ENCODE measurements at regions not wholly inside any gene's neighbourhood (a gene's known extent, or its start where the extent isn't known, plus 50 kb on each side); places are given as distances from the start of the nearest gene placed in this dataset.

- Histone ChIP-seq H4K20me1 (replicated peaks in 1 of 2; ENCODE audit: control insufficient read depth in 1 of 2, insufficient read depth in 2 of 2, low read length in 2 of 2) (no peaks in the 10 kb centered on the region), H2BK120ac (replicated peaks; ENCODE audit: low read depth, low read length) (no peak overlapping the region), H3K4me3 (ENCODE audit: extremely low read depth in 1 of 4, insufficient read depth in 2 of 4, low read depth in 3 of 4, low read length in 4 of 4) (no peak overlapping the region), H2BK12ac (ENCODE audit: low read depth, low read length) (no peak overlapping the region), H3K4me1 (replicated peaks in 1 of 4; ENCODE audit: control insufficient read depth in 3 of 4, insufficient read depth in 4 of 4, low read length in 3 of 4) (no peaks in the 10 kb centered on the region), H3K23ac (ENCODE audit: insufficient read length) (no peak overlapping the region), H2BK15ac (ENCODE audit: low read length) (no peak overlapping the region), H3K27me3 (replicated peaks in 1 of 4; ENCODE audit: control insufficient read depth in 3 of 4, extremely low read depth in 1 of 4, insufficient read depth in 3 of 4, low read length in 3 of 4) (no peaks in the 10 kb centered on the region), H3K4ac (replicated peaks; ENCODE audit: insufficient read length, low read depth, low read length) (no peak overlapping the region), H3K23me2 (ENCODE audit: low read depth, low read length) (no peaks in the 10 kb centered on the region), H3K14ac (ENCODE audit: insufficient read length) (no peak overlapping the region), H3K18ac (ENCODE audit: extremely low read depth, low read length) (no peak overlapping the region), H3K36me3 (ENCODE audit: control insufficient read depth in 2 of 4, insufficient read depth in 4 of 4, low read length in 3 of 4) (no peaks in the 10 kb centered on the region), H3K56ac (replicated peaks; ENCODE audit: insufficient read length, low read depth, low read length) (no peak overlapping the region), H3K79me2 (ENCODE audit: control insufficient read depth in 1 of 2, insufficient read depth in 2 of 2, low read length in 2 of 2) (no peaks in the 10 kb centered on the region), H3K79me1 (ENCODE audit: low read depth, low read length) (no peaks in the 10 kb centered on the region), H2AK5ac (ENCODE audit: low read depth, low read length) (no peak overlapping the region), H2BK20ac (ENCODE audit: low read length) (no peak overlapping the region), H3K9me3 (ENCODE audit: insufficient read depth in 2 of 2, low read depth in 1 of 2, low read length in 1 of 2) (no peaks in the 10 kb centered on the region; a peak in 1 of 4 replicates), H4K5ac (ENCODE audit: insufficient read length, low read depth, low read length) (no peak overlapping the region), H4K8ac (ENCODE audit: extremely low read depth, insufficient read depth, low read length) (no peak overlapping the region), H2BK5ac (ENCODE audit: low read depth, low read length) (no peak overlapping the region), H3K9ac (replicated peaks in 1 of 4; ENCODE audit: extremely low read depth in 1 of 4, low read depth in 3 of 4, low read length in 3 of 4) (no peak overlapping the region), H2AFZ (ENCODE audit: low read length) (no peak overlapping the region), H3K4me2 (ENCODE audit: insufficient read depth in 1 of 2, low read depth in 2 of 2, low read length in 2 of 2) (no peak overlapping the region), H4K91ac (replicated peaks; ENCODE audit: insufficient read length, low read length) (no peak overlapping the region), H3K27ac (ENCODE audit: low read depth, low read length) (no peak overlapping the region)
- DNase-seq (ENCODE audit: low read depth in 1 of 2, low spot score in 2 of 2) (no peak), FAIRE-seq (no peak)
- 83% methylated on average over 2 of the region's 2 CpGs; no CpG with 5 or more reads in 1 of the 2 experiments for whole genome bisulfite sequencing, 2 experiments (ENCODE audit: extremely low coverage in 1 of 2, insufficient coverage in 1 of 2, insufficient read length in 1 of 2, insufficient replicate concordance in 2 of 2, low coverage in 1 of 2, low lambda C conversion rate in 2 of 2, missing lambda C conversion rate in 1 of 2)
- ChIA-PET POLR2A (ENCODE audit: partially characterized antibody) (no interaction called here), CTCF (ENCODE audit: partially characterized antibody) (no interaction called here)
- TF ChIP-seq HDAC2 (IDR thresholded peaks at IDR 0.05; ENCODE audit: borderline replicate concordance in 1 of 2, low read depth in 2 of 2, low read length in 2 of 2) (no peak), EP300 (IDR thresholded peaks at IDR 0.05; ENCODE audit: borderline replicate concordance in 1 of 2, low read depth in 2 of 2, low read length in 2 of 2) (no peak), HDAC6 (IDR thresholded peaks at IDR 0.05; ENCODE audit: low read depth, low read length) (no peak), SRF (IDR thresholded peaks at IDR 0.05; ENCODE audit: low read depth, low read length) (no peak), GTF2F1 (IDR thresholded peaks at IDR 0.05; ENCODE audit: borderline replicate concordance, low read depth, low read length) (no peak), NANOG (IDR thresholded peaks at IDR 0.05; ENCODE audit: insufficient read depth, low read depth, low read length, poor library complexity, severe bottlenecking) (no peak)
Observed at GRCh38 chr5:38777111-38777510, 68.7 kb upstream of the OSMR start.

All from H1 (cell line).